COLO668 (cell line): ENCODE measurements at regions not wholly inside any gene's neighbourhood (a gene's known extent, or its start where the extent isn't known, plus 50 kb on each side); places are given as distances from the start of the nearest gene placed in this dataset.

Experiments used
- DNase-seq: peaks from one replicate; lab custom pipeline; 2025; ENCODE audit not compliant: unreplicated experiment; lab: John Stamatoyannopoulos, UW

GRCh38 chr3:75985432-75985831 is 200.1 kb upstream of the ZNF717 start:
- DNase-seq: no peak

DNA sequence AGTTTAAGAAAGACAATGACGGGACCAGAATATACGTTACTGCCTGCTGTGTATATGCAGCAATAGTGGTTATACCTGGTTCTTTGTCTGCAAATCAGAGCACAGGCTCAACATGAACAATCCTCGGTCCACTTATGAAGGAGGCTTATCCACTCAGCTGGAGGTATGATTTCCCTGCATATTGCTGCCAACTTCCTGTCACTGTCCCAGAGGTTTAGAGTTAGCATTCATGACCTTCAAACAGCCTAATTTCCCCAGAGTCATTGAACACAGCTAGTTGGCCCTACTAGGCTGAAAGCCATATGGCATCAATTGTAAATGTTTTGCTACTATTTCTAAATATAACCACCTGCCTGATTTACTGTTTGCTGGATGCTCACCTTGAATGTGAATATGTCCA is 224.9 kb upstream of the ZNF717 start:
- no peak for DNase-seq

- DNase-seq: no peak
Observed at GRCh38 chr3:76011121-76011520, 225.8 kb upstream of the ZNF717 start.

DNA sequence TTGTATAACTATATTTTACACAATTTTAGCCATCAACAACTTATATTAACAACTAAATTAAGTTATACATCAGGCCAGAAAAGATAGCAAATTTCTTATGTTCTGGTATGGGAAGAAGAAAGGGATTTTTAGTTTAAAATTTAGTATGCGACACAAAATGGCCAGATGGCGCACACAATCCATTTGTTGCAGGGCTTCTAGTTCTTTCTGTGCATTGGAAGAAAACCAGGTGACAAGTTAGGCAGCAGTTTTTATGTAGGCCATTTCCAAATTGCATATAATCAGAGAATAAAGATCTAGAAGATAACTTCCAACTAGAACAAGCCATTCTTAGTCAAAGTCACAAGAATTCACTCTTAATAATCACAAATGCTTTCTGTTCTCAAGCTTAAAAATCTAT is 230.1 kb upstream of the ZNF717 start:
- DNase-seq: no peak

DNA sequence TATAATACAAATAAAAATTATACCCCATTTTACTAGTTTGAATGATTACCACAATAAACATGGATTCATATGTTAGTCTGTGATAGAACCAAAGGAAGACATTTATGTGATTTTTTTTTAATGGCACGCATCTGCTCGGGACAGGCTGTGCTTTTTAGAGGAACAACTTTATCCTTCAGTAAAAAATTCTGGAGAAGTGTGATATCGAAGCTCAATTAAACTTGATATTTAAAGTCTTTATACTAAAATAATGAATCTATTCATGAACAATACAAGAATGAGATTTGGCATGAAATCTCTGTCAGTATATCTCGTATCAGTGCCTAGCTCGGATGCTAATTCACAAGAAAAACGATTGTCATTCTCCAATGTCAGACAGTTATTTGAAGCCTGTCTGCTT is 230.8 kb upstream of the ZNF717 start:
- no peak for DNase-seq

- no peak for DNase-seq
Observed at GRCh38 chr3:76016769-76017439, 231.6 kb upstream of the ZNF717 start.

DNA sequence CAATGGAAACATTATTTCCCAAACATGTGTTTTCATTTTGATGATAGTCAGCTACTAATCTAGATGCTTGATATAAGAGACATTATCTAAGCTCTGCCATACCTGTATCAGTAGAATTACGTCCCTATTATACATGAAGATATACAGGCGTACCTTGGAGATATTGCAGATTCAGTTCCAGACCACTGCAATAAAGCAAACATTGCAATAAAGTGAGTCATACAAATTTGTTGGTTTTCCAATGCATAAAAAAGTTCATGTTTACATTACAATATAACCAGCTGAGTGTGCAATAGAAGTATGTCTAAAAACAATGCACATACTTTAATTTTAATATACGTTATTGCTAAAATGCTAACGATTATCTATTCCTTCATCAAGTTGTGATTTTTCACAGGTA is 236.0 kb upstream of the ZNF717 start:
- DNase-seq: no peak

- no peak for DNase-seq
Observed at GRCh38 chr3:76024640-76025039, 239.3 kb upstream of the ZNF717 start.

GRCh38 chr3:76025561-76025960 is 240.2 kb upstream of the ZNF717 start:
- DNase-seq: no peak

DNA sequence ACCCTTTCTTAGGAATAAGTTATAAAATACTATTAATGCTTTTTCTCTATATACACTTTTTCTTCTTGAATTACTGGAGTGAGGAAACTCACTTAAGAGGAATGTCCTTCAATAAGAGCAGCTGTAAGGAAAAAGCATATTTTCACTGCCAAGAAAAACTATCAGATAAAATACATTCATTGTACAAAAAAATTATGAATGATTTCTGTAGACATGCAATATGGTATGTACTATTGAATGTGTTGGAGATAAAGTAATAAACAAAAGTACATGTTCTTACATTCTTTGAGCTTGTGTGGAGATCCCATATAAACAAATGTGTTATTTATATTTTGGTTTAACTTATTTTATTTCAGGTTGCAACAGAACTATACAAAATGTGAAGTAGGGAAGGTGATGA is 241.0 kb upstream of the ZNF717 start:
- no peak for DNase-seq

DNA sequence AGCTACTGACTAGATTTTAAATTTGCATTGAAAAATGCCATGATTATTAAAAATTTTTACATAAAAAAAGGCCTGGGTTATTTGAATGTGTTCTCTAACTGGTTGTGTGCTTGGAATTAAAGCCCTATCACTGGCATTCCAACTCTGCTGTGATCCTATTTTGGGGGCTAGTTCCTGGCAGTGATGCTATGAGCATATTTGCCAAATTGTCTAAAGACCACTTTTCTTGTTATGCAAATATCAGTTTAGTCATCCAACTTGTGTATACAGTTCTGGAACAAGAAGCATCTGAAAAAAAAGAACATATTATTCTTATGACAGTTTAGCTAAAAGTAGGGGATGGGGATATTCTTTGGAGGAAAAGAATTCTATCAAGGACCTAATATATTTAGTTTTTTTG is 243.4 kb upstream of the ZNF717 start:
- no peak for DNase-seq

DNA sequence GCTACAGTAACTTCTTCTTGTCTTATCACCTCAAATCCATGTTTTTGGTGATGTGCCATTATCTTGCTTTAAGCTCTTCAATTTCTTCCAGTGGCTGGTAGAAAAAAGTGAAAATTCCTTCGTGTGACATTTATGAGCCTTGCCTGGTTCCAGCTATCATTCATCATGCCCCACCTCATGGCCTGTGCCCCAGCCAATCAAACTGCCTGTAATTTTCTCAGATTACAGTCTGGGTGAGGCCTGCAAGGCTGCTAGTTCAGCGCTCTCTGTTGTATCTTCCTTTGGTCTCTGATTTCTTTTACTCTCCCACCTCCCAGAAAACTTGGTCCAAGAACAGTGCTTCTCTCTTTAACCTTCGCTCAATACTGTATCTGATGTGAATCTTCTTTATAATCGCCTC is 249.3 kb upstream of the ZNF717 start:
- DNase-seq: no peak

GRCh38 chr3:76035117-76035516 is 249.8 kb upstream of the ZNF717 start:
- no peak for DNase-seq

DNA sequence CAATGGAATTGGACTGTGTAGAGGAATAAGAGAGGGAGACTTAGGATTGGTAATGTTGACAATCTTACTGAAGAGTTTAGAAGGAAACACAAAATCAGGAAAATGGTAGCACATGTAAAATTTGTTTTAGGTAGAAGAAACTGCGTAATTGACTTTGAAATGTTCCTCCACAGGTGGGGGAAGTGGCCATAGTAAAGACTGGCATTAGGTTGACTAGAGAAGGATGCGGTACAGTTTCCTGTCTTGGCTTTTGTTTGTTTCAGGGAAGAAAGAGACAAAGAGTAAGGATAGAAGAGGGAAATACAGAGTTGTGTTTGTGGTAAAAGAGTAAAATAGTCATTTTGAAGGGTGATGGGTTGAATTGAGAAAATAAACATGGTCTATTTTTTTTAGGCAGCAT is 253.6 kb upstream of the ZNF717 start:
- DNase-seq: no peak

DNA sequence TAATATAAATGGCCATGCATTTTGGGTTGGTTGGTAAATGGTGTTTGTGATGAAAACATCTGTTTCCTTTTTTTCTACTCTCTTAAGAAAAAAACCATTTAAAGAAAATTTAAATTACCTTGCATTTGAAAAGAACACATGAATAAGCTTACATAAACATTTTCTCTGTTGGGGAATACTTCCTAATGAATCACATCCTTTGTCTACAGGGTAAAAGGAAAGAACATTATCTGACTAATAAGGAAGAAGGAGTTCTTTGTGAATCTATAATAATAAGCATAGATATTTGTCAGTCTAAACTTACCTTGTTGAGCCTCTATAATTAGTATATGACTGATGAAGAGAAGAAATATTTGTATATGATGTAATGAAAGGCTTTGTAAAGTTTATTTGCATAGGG is 254.1 kb upstream of the ZNF717 start:
- DNase-seq: no peak

- no peak for DNase-seq
Observed at GRCh38 chr3:76040946-76041345, 255.6 kb upstream of the ZNF717 start.

- DNase-seq: no peak
Observed at GRCh38 chr3:76043746-76044145, 258.4 kb upstream of the ZNF717 start.

- DNase-seq: peak; percentile 3
Observed at GRCh38 chr3:76044601-76045600, 259.6 kb upstream of the ZNF717 start.

- DNase-seq: no peak
Observed at GRCh38 chr3:76047368-76047767, 262.0 kb upstream of the ZNF717 start.

- DNase-seq: no peak
Observed at GRCh38 chr3:76049776-76050175, 264.4 kb upstream of the ZNF717 start.

GRCh38 chr3:76051145-76051544 is 265.8 kb upstream of the ZNF717 start:
- DNase-seq: no peak

DNA sequence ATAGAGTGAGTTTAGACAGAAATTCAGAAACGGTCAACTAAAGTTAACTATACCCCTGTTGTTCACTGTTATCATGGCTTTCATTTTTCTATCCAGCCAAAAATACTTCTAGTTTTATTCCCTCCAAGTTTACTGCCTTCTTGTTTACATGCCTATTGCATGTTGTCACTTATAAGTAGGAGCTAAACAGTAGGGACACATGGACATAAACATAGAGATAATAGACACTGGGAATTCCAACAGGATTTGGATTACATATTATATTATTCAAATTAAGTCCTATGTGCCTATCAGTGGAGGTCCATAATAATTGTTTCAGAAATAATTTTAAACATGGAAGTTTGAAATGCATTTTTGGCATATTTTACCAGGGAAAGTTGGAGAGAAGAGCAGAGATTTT is 269.1 kb upstream of the ZNF717 start:
- no peak for DNase-seq
